Testis (tissue), 2 donors: ENCODE measurements at regions not wholly inside any gene's neighbourhood (a gene's known extent, or its start where the extent isn't known, plus 50 kb on each side); places are given as distances from the start of the nearest gene placed in this dataset.

ENCODE experiments used
- DNase-seq: peaks from one replicate; pipeline ENCODE4 v3.0.0-alpha.2; 2019
- H3K27ac ChIP-seq, 2 donors: fragments of 200-600 bp; sonication (generic); one replicate each; pipeline ENCODE4 v1.5.1; 2019
- H3K27me3 ChIP-seq: fragments of 200-600 bp; sonication (generic); one replicate; pipeline ENCODE4 v1.5.1; 2019
- H3K36me3 ChIP-seq: fragments of 200-600 bp; sonication (generic); one replicate; pipeline ENCODE4 v1.5.1; 2017; ENCODE audit warnings: low read depth; ENCODE audit errors: missing control alignments
- H3K4me1 ChIP-seq: fragments of 200-600 bp; sonication (generic); one replicate; pipeline ENCODE4 v1.5.1; 2019
- H3K4me3 ChIP-seq, 2 donors: fragments of 200-600 bp; sonication (generic); one replicate each; pipeline ENCODE4 v1.5.1; 2017 to 2019
- H3K9me3 ChIP-seq: fragments of 200-600 bp; sonication (generic); one replicate; pipeline ENCODE4 v1.5.1; 2017
- CTCF ChIP-seq, 3 experiments: fragments of 450-650 bp in 2 of 3; fragments of 200-600 bp in 1 of 3; sonication (generic) in 1 of 3; IDR thresholded peaks; one replicate each; pipeline ENCODE4 v1.5.1; 2016 to 2019; ENCODE audit warnings: antibody characterized with exemption in 3 of 3, mild to moderate bottlenecking in 2 of 3, moderate library complexity in 1 of 3
- POLR2A ChIP-seq: fragments of 450-650 bp; IDR thresholded peaks from one replicate; pipeline ENCODE4 v1.6.1; 2017; ENCODE audit warnings: antibody characterized with exemption, mild to moderate bottlenecking, moderate library complexity
- WGBS, 2 donors: methylation state at CpG; one replicate each; pipeline ENCODE4 v1.1.5; 2018; 5-methylcytosine and 5-hydroxymethylcytosine counted together
- intact Hi-C: fragments of 100-400 bp; cut with DNase I; formaldehyde crosslinking; loops from one replicate; pipeline ENCODE4 v1.15.1; 2023; ENCODE audit warnings: low total_unique reads

- H3K27ac ChIP-seq, result no peak overlapping the region
- no peaks in the 10 kb centered on the region for H3K9me3 ChIP-seq
- DNase-seq, result no peak
- no peaks in the 10 kb centered on the region for H3K36me3 ChIP-seq
- no peaks in the 10 kb centered on the region for H3K27me3 ChIP-seq
- intact Hi-C loops, result no loop called here
- no peak overlapping the region for H3K4me3 ChIP-seq
- no peak for TF ChIP-seq POLR2A
- TF ChIP-seq CTCF (IDR thresholded peaks at IDR 0.05), result no peak
- WGBS, 2 donors, result 59% methylated on average over 3 of the region's 3 CpGs
- no peaks in the 10 kb centered on the region for H3K4me1 ChIP-seq
Observed at GRCh38 chr1:208691012-208691411, 446.8 kb upstream of the PLXNA2 start.

GRCh38 chr1:208709981-208710380 lies 465.8 kb upstream of the PLXNA2 start:
- WGBS, 2 donors, result 56 to 68% methylated on average over 4 of the region's 4 CpGs

GRCh38 chr1:208714323-208714722 lies 470.1 kb upstream of the PLXNA2 start:
- H3K4me3 ChIP-seq, result no peak overlapping the region
- H3K4me1 ChIP-seq, result no peaks in the 10 kb centered on the region
- intact Hi-C loops, result no loop called here
- H3K27me3 ChIP-seq, result no peaks in the 10 kb centered on the region
- 77 to 83% methylated on average over 4 of the region's 4 CpGs for WGBS, 2 donors
- H3K27ac ChIP-seq, result no peak overlapping the region
- no peak for TF ChIP-seq POLR2A
- TF ChIP-seq CTCF (IDR thresholded peaks at IDR 0.05), result no peak
- H3K9me3 ChIP-seq, result no peaks in the 10 kb centered on the region
- no peaks in the 10 kb centered on the region for H3K36me3 ChIP-seq
- no peak for DNase-seq

More at GRCh38 chr1:208709981-208710380, 465.8 kb upstream of the PLXNA2 start:
- Histone ChIP-seq H3K27me3 (no peaks in the 10 kb centered on the region), H3K4me1 (no peaks in the 10 kb centered on the region), H3K4me3 (no peak overlapping the region), H3K36me3 (no peaks in the 10 kb centered on the region), H3K9me3 (no peaks in the 10 kb centered on the region), H3K27ac (no peak overlapping the region)
- no peak for TF ChIP-seq CTCF (IDR thresholded peaks at IDR 0.05)
- TF ChIP-seq POLR2A, result no peak
- no peak for DNase-seq
- intact Hi-C loops, result no loop called here

- DNase-seq, result no peak
- no peaks in the 10 kb centered on the region for H3K36me3 ChIP-seq
- TF ChIP-seq POLR2A (no peak), CTCF (IDR thresholded peaks at IDR 0.05) (no peak)
- no peak overlapping the region for H3K27ac ChIP-seq
- no peaks in the 10 kb centered on the region for H3K27me3 ChIP-seq
- H3K9me3 ChIP-seq, result no peaks in the 10 kb centered on the region
- no peaks in the 10 kb centered on the region for H3K4me1 ChIP-seq
- WGBS, 2 donors, result 73 to 79% methylated on average over 5 of the region's 5 CpGs
- H3K4me3 ChIP-seq, result no peak overlapping the region
- intact Hi-C loops, result no loop called here
Observed at GRCh38 chr1:208717525-208717924, 473.3 kb upstream of the PLXNA2 start.

- Histone ChIP-seq H3K27ac (no peak overlapping the region), H3K4me3 (no peak overlapping the region), H3K9me3 (no peaks in the 10 kb centered on the region), H3K36me3 (no peaks in the 10 kb centered on the region), H3K27me3 (no peaks in the 10 kb centered on the region), H3K4me1 (no peaks in the 10 kb centered on the region)
- TF ChIP-seq CTCF (IDR thresholded peaks at IDR 0.05), result no peak
- no peak for TF ChIP-seq POLR2A
- no peak for DNase-seq
- intact Hi-C loops, result no loop called here
Observed at GRCh38 chr1:208722592-208722991, 478.4 kb upstream of the PLXNA2 start.
